ENCODE measurements at regions not wholly inside any gene's neighbourhood (a gene's known extent, or its start where the extent isn't known, plus 50 kb on each side); places are given as distances from the start of the nearest gene placed in this dataset.
"Not testable (repeated sequence)": the region's sequence is repeated elsewhere in the genome, so short reads cannot be mapped to it uniquely, and the experiment has no call there.

DNA sequence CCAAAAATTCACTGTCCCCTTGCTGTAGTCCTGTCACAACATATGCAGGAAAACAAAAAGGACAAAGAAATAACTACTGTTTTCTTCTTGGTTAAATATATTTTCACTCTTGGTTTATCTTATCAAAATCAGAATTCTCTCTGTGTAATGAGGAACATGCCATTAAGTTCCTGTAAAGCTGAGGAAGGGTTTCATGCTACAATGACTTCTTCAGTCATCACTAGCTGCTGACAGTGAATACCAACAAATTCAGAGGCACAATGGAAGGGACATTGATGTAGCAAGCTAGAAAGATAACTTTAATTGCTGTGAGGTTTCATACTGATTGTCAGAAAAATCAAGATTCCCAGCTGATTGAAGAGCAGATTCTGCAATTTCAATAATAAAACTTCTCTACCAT lies 782.9 kb upstream of the HTR2C start:
- Histone ChIP-seq H3K9me3 (ENCODE audit: low read length) (no peaks in the 10 kb centered on the region), H3K4me2 (ENCODE audit: low read depth, low read length, poor library complexity, severe bottlenecking) (no peak overlapping the region), H3K79me2 (ENCODE audit: low read length) (no peaks in the 10 kb centered on the region), H3K4me1 (ENCODE audit: low read length) (no peaks in the 10 kb centered on the region), H3K36me3 (ENCODE audit: insufficient read depth, low read length) (no peaks in the 10 kb centered on the region), H2AFZ (ENCODE audit: low read length) (no peak overlapping the region), H3K4me3 (ENCODE audit: low read length) (no peak overlapping the region), H3K9me2 (replicated peaks; ENCODE audit: insufficient read depth, low read length) (no peaks in the 10 kb centered on the region), H3K9ac (ENCODE audit: low read length) (no peak overlapping the region), H3K27me3 (ENCODE audit: low read length) (no peaks in the 10 kb centered on the region), H4K20me1 (ENCODE audit: insufficient read depth, low read depth, low read length) (no peaks in the 10 kb centered on the region), H3K27ac (ENCODE audit: low read length) (no peak overlapping the region)
- DNase-seq: no peak

GRCh38 chrX:113793563-113793962 lies 790.3 kb upstream of the HTR2C start:
- no peaks in the 10 kb centered on the region for H3K79me2 ChIP-seq (ENCODE audit: low read length)
- no peak overlapping the region for H3K4me2 ChIP-seq (ENCODE audit: low read depth, low read length, poor library complexity, severe bottlenecking)
- no peaks in the 10 kb centered on the region for H3K27me3 ChIP-seq (ENCODE audit: low read length)
- H3K27ac ChIP-seq (ENCODE audit: low read length): no peak overlapping the region
- no peaks in the 10 kb centered on the region for H3K9me2 ChIP-seq (replicated peaks; ENCODE audit: insufficient read depth, low read length)
- no peaks in the 10 kb centered on the region for H3K9me3 ChIP-seq (ENCODE audit: low read length)
- no peaks in the 10 kb centered on the region for H4K20me1 ChIP-seq (ENCODE audit: insufficient read depth, low read depth, low read length)
- DNase-seq: no peak
- H3K36me3 ChIP-seq (ENCODE audit: insufficient read depth, low read length): no peaks in the 10 kb centered on the region
- no peaks in the 10 kb centered on the region for H3K4me1 ChIP-seq (ENCODE audit: low read length)
- no peak overlapping the region for H2AFZ ChIP-seq (ENCODE audit: low read length)
- H3K9ac ChIP-seq (ENCODE audit: low read length): no peak overlapping the region
- H3K4me3 ChIP-seq (ENCODE audit: low read length): no peak overlapping the region

DNA sequence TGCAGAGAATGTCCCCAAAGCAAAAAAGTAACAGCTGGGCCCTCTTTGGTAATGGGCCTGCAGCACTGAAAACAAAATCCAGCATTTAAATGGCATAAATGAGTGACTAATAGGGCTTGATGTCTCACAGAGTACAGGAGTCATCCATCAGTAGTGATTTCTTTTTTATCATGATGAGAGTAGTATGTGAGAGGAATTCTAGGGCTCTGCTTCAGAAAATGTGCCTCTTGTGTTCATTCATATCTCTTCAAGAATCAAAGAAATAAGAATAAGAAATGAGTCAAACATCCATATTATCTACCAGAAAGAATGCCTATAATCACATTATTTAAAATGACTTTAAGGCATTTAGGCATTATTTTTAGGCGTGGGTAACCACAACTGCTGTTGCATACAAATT lies 792.9 kb upstream of the HTR2C start:
- H2AFZ ChIP-seq (ENCODE audit: low read length): no peak overlapping the region
- H3K9ac ChIP-seq (ENCODE audit: low read length): no peak overlapping the region
- no peak overlapping the region for H3K4me3 ChIP-seq (ENCODE audit: low read length)
- H4K20me1 ChIP-seq (ENCODE audit: insufficient read depth, low read depth, low read length): no peaks in the 10 kb centered on the region
- no peak overlapping the region for H3K4me2 ChIP-seq (ENCODE audit: low read depth, low read length, poor library complexity, severe bottlenecking)
- no peak for DNase-seq
- H3K4me1 ChIP-seq (ENCODE audit: low read length): no peaks in the 10 kb centered on the region
- H3K9me3 ChIP-seq (ENCODE audit: low read length): no peaks in the 10 kb centered on the region
- no peaks in the 10 kb centered on the region for H3K27me3 ChIP-seq (ENCODE audit: low read length)
- H3K9me2 ChIP-seq (replicated peaks; ENCODE audit: insufficient read depth, low read length): no peaks in the 10 kb centered on the region
- no peaks in the 10 kb centered on the region for H3K36me3 ChIP-seq (ENCODE audit: insufficient read depth, low read length)
- H3K27ac ChIP-seq (ENCODE audit: low read length): no peak overlapping the region
- H3K79me2 ChIP-seq (ENCODE audit: low read length): no peaks in the 10 kb centered on the region

DNA sequence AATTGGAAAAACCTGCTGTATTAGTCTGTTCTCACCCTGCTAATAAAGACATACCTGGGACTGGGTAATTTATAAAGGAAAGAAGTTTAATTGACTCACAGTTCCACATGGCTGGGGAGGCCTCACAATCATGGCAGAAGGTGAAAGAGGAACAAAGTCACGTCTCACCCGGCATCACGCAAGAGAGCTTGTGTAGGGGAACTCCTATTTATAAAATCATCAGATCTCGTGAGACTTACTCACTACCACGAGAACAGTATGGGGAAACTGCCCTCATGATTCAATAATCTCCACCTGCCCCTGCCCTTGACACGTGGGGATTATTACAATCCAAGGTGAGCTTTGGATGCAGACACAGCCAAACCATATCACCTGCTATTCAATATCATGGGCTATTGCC lies 799.1 kb upstream of the HTR2C start:
- not testable (repeated sequence) for H2AFZ ChIP-seq (ENCODE audit: low read length); H3K4me3 ChIP-seq (ENCODE audit: low read length); H3K4me1 ChIP-seq (ENCODE audit: low read length); H3K9ac ChIP-seq (ENCODE audit: low read length); H3K4me2 ChIP-seq (ENCODE audit: low read depth, low read length, poor library complexity, severe bottlenecking); H3K9me2 ChIP-seq (replicated peaks; ENCODE audit: insufficient read depth, low read length); H3K27me3 ChIP-seq (ENCODE audit: low read length); H3K27ac ChIP-seq (ENCODE audit: low read length); H4K20me1 ChIP-seq (ENCODE audit: insufficient read depth, low read depth, low read length); H3K36me3 ChIP-seq (ENCODE audit: insufficient read depth, low read length); H3K9me3 ChIP-seq (ENCODE audit: low read length); H3K79me2 ChIP-seq (ENCODE audit: low read length)
- DNase-seq: peak; percentile 62

GRCh38 chrX:113770806-113771205 lies 813.1 kb upstream of the HTR2C start:
- Histone ChIP-seq H3K27me3 (ENCODE audit: low read length) (no peaks in the 10 kb centered on the region), H3K9ac (ENCODE audit: low read length) (no peak overlapping the region)

GRCh38 chrX:113770071-113770470 lies 813.8 kb upstream of the HTR2C start:
- Histone ChIP-seq H3K79me2 (ENCODE audit: low read length) (no peaks in the 10 kb centered on the region), H3K4me3 (ENCODE audit: low read length) (no peak overlapping the region), H3K27me3 (ENCODE audit: low read length) (no peaks in the 10 kb centered on the region), H3K9me3 (ENCODE audit: low read length) (no peaks in the 10 kb centered on the region), H3K4me2 (ENCODE audit: low read depth, low read length, poor library complexity, severe bottlenecking) (no peak overlapping the region), H3K4me1 (ENCODE audit: low read length) (no peaks in the 10 kb centered on the region), H3K9ac (ENCODE audit: low read length) (no peak overlapping the region), H4K20me1 (ENCODE audit: insufficient read depth, low read depth, low read length) (no peaks in the 10 kb centered on the region), H3K9me2 (replicated peaks; ENCODE audit: insufficient read depth, low read length) (no peaks in the 10 kb centered on the region), H3K36me3 (ENCODE audit: insufficient read depth, low read length) (no peaks in the 10 kb centered on the region), H3K27ac (ENCODE audit: low read length) (no peak overlapping the region), H2AFZ (ENCODE audit: low read length) (no peak overlapping the region)
- no peak for DNase-seq

More at GRCh38 chrX:113770806-113771205, 813.1 kb upstream of the HTR2C start:
- Histone ChIP-seq H3K27ac (ENCODE audit: low read length) (no peak overlapping the region), H3K9me3 (ENCODE audit: low read length) (no peaks in the 10 kb centered on the region), H3K4me2 (ENCODE audit: low read depth, low read length, poor library complexity, severe bottlenecking) (no peak overlapping the region), H3K4me1 (ENCODE audit: low read length) (no peaks in the 10 kb centered on the region), H3K79me2 (ENCODE audit: low read length) (no peaks in the 10 kb centered on the region), H3K4me3 (ENCODE audit: low read length) (no peak overlapping the region), H4K20me1 (ENCODE audit: insufficient read depth, low read depth, low read length) (no peaks in the 10 kb centered on the region), H3K36me3 (ENCODE audit: insufficient read depth, low read length) (no peaks in the 10 kb centered on the region), H3K9me2 (replicated peaks; ENCODE audit: insufficient read depth, low read length) (no peaks in the 10 kb centered on the region), H2AFZ (ENCODE audit: low read length) (no peak overlapping the region)
- DNase-seq: no peak

DNA sequence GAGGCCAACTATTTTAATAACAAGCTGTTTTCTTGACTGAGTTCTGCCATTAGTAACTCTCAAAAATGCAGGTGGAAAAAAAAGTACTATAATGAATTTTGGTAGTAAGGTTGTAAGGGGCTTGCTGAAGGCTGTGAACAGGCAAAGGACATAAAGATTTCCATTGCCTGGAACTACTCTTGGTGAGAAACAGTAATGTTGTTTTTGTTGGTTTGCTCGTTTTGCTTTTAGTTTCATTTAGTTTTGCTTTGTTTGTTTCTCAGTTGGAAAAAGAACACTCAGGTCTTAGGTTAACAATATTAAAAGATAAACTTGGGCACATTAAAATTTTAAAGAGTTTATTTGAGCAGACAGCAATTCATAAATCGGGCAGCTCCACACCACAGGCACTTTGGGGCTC lies 824.5 kb upstream of the HTR2C start:
- Histone ChIP-seq H3K27me3 (ENCODE audit: low read length) (no peaks in the 10 kb centered on the region), H3K4me3 (ENCODE audit: low read length) (no peak overlapping the region), H3K36me3 (ENCODE audit: insufficient read depth, low read length) (no peaks in the 10 kb centered on the region), H3K27ac (ENCODE audit: low read length) (no peak overlapping the region), H2AFZ (ENCODE audit: low read length) (no peak overlapping the region), H3K4me1 (ENCODE audit: low read length) (no peaks in the 10 kb centered on the region), H4K20me1 (ENCODE audit: insufficient read depth, low read depth, low read length) (no peaks in the 10 kb centered on the region), H3K9me3 (ENCODE audit: low read length) (no peaks in the 10 kb centered on the region), H3K79me2 (ENCODE audit: low read length) (no peaks in the 10 kb centered on the region), H3K9me2 (replicated peaks; ENCODE audit: insufficient read depth, low read length) (no peaks in the 10 kb centered on the region), H3K4me2 (ENCODE audit: low read depth, low read length, poor library complexity, severe bottlenecking) (no peak overlapping the region), H3K9ac (ENCODE audit: low read length) (no peak overlapping the region)
- no peak for DNase-seq

GRCh38 chrX:113747274-113747973 lies 836.5 kb upstream of the HTR2C start:
- no peaks in the 10 kb centered on the region for H3K9me3 ChIP-seq (ENCODE audit: low read length)
- H4K20me1 ChIP-seq (ENCODE audit: insufficient read depth, low read depth, low read length): no peaks in the 10 kb centered on the region
- H2AFZ ChIP-seq (ENCODE audit: low read length): no peak overlapping the region
- H3K27ac ChIP-seq (ENCODE audit: low read length): no peak overlapping the region
- no peaks in the 10 kb centered on the region for H3K4me1 ChIP-seq (ENCODE audit: low read length)
- H3K4me3 ChIP-seq (ENCODE audit: low read length): no peak overlapping the region
- no peak overlapping the region for H3K9ac ChIP-seq (ENCODE audit: low read length)
- no peaks in the 10 kb centered on the region for H3K9me2 ChIP-seq (replicated peaks; ENCODE audit: insufficient read depth, low read length)
- no peaks in the 10 kb centered on the region for H3K36me3 ChIP-seq (ENCODE audit: insufficient read depth, low read length)
- DNase-seq: no peak
- H3K79me2 ChIP-seq (ENCODE audit: low read length): no peaks in the 10 kb centered on the region
- H3K4me2 ChIP-seq (ENCODE audit: low read depth, low read length, poor library complexity, severe bottlenecking): no peak overlapping the region
- H3K27me3 ChIP-seq (ENCODE audit: low read length): no peaks in the 10 kb centered on the region

GRCh38 chrX:113743069-113743468 lies 840.8 kb upstream of the HTR2C start:
- Histone ChIP-seq H3K4me3 (ENCODE audit: low read length) (no peak overlapping the region), H3K9me2 (replicated peaks; ENCODE audit: insufficient read depth, low read length) (no peaks in the 10 kb centered on the region), H3K79me2 (ENCODE audit: low read length) (no peaks in the 10 kb centered on the region), H3K36me3 (ENCODE audit: insufficient read depth, low read length) (no peaks in the 10 kb centered on the region), H3K27ac (ENCODE audit: low read length) (no peak overlapping the region), H3K9me3 (ENCODE audit: low read length) (no peaks in the 10 kb centered on the region), H3K4me2 (ENCODE audit: low read depth, low read length, poor library complexity, severe bottlenecking) (no peak overlapping the region), H3K9ac (ENCODE audit: low read length) (no peak overlapping the region), H3K4me1 (ENCODE audit: low read length) (no peaks in the 10 kb centered on the region), H3K27me3 (ENCODE audit: low read length) (no peaks in the 10 kb centered on the region), H2AFZ (ENCODE audit: low read length) (no peak overlapping the region), H4K20me1 (ENCODE audit: insufficient read depth, low read depth, low read length) (no peaks in the 10 kb centered on the region)
- no peak for DNase-seq
